Activated CD4-positive, alpha-beta T cell treated with anti-CD3 and anti-CD28 coated beads for 4 hours (primary cell): ENCODE measurements at regions not wholly inside any gene's neighbourhood (a gene's known extent, or its start where the extent isn't known, plus 50 kb on each side); places are given as distances from the start of the nearest gene placed in this dataset.
"Not testable (repeated sequence)": the region's sequence is repeated elsewhere in the genome, so short reads cannot be mapped to it uniquely, and the experiment has no call there.

Source experiments
- DNase-seq, 2 donors: peaks; one replicate each; pipeline ENCODE4 v3.0.0-alpha.2; 2020

GRCh38 chr1:25130895-25131294 lies 101.4 kb downstream of the SYF2 start:
- DNase-seq, result no peak

DNA sequence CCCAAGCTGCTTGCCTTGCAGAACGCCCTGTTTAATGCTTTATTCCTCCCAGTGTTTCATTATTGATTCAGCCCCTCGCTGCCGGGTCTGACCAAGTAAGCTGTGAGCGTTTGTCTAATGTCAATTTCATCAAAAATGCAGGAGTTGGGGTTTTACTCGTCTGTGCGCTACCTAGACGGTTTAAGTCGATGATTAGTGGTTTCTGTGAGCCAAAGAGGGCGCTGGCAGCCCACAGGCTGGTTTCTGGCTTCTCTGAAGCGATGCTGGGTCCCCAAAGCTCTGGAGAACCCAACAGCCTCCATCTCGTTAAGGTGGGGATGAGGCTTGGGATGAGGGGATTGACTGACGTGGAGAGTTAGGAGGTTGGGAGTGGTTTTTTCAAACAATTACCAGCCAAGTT lies 102.9 kb downstream of the SYF2 start:
- no peak for DNase-seq

DNA sequence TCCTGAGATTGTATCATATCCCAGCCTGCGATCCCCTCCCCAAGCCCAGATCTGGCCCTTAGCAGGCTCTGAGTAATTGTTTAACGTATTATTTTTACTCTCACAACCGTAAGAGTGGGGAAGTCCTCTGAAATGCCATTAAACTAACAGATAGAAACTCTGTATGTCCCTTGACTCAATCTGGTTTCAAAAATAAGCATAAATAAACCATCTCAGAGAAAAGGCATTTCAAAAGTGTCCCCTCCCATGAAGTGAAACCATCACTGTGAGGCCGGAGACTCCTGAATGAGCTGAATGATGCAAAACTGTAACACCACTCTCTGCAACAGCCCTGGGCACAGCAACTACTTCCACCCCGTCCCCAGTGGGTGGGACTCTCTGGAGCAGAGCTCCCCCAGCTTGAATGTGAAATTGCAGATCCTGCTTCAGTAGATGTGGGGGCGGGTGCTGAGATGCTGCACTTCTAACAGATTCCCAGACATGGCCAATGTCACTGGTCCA lies 104.1 kb downstream of the SYF2 start:
- DNase-seq, result no peak

- no peak for DNase-seq
Measured at GRCh38 chr1:25126562-25126961, 105.7 kb downstream of the SYF2 start.

- DNase-seq, result no peak
Measured at GRCh38 chr1:25123551-25123950, 108.8 kb downstream of the SYF2 start.

GRCh38 chr1:25122747-25123146 lies 109.6 kb downstream of the SYF2 start:
- no peak for DNase-seq

- DNase-seq, result no peak
Measured at GRCh38 chr1:25120281-25120680, 112.0 kb downstream of the SYF2 start.

GRCh38 chr1:25118546-25118945 lies 113.8 kb downstream of the SYF2 start:
- peak; percentile 10 to 24 for DNase-seq

- DNase-seq, result no peak
Measured at GRCh38 chr1:25117233-25117823, 115.0 kb downstream of the SYF2 start.

DNA sequence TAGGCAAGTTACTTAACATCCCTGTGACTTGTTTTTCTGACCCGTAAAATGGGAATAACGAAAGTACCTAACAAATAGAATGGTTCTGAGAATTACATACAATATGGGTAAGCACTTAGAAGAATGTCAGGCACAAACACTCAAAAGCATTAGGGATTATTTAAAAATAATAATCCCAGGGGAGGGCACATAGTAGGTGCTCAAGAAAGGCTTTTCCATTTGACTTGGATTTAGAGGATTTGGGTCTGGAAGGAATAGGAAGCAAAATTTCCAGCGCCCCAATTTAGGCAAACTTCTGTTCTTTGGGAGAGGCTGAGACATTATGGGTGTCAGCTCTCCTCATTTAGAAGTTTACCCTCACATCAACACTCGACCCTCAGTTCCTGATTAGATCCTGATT lies 115.5 kb downstream of the SYF2 start:
- no peak for DNase-seq

- DNase-seq, result not testable (repeated sequence)
Measured at GRCh38 chr1:25116117-25116516, 116.2 kb downstream of the SYF2 start.

GRCh38 chr1:25113731-25114130 lies 118.6 kb downstream of the SYF2 start:
- DNase-seq, result no peak

GRCh38 chr1:25113086-25113485 lies 119.2 kb downstream of the SYF2 start:
- no peak for DNase-seq

- no peak for DNase-seq
Measured at GRCh38 chr1:25112400-25112799, 119.9 kb downstream of the SYF2 start.

- DNase-seq, result no peak
Measured at GRCh38 chr1:25111706-25112105, 120.6 kb downstream of the SYF2 start.

GRCh38 chr1:25110485-25110884 lies 121.8 kb downstream of the SYF2 start:
- no peak for DNase-seq

DNA sequence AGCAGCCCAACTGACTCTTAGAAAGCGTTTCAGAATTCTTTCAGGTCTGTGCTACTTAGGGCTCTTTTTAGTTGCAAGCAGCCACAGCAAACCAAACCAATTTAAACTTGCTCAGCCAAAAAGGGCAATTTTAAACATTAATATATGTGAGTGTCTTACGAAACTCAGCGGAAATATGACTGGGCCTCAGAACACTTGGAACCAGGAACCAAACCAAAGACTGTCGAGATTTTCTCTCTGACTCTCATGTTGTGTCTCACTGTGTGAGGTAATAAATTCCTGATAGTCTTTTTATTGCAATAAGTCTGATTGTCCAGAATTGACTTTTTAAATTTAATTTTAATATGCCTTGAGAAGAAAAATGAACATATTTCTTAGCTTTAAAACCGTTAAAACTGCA lies 122.3 kb downstream of the SYF2 start:
- no peak for DNase-seq

DNA sequence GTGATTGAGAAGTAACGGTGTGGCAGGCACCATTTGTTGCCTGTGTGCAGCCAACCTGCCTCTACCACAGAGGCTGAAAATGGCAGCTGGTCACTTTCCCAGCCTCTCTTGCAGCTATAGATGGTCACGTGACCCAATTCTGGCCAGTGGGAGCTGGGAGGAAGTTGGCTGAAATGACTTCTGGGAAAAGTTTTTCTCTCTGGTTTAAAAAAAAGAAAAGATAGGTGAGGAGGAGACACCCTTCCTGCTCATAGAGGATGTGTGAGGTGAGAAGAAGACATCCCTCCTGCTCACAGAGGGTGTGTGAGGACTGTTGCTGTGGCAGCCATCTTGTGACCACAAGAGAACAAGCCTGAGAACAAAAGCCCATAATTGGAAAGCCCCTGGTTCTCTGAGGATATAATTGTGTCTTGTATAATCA lies 122.8 kb downstream of the SYF2 start:
- no peak for DNase-seq

DNA sequence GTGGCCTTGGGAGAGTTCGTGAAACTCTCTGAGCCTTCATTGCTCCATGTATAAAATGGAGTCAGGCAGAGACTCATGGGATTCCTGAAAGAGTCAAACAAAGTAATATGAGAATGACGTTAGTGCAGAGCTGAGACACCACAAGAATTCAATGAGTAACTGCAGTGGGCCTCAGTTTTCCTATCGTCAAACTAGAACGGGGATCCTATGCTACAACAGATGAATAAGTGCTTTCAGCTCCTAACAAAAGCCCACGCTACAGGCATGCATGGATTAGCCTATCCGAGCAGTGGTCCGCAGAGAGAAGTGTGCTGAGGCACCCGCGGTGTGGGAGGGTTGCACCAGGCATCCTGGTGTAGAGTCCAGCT lies 124.7 kb downstream of the SYF2 start:
- DNase-seq, result no peak

- no peak for DNase-seq
Measured at GRCh38 chr1:25106976-25107642, 125.2 kb downstream of the SYF2 start.

DNA sequence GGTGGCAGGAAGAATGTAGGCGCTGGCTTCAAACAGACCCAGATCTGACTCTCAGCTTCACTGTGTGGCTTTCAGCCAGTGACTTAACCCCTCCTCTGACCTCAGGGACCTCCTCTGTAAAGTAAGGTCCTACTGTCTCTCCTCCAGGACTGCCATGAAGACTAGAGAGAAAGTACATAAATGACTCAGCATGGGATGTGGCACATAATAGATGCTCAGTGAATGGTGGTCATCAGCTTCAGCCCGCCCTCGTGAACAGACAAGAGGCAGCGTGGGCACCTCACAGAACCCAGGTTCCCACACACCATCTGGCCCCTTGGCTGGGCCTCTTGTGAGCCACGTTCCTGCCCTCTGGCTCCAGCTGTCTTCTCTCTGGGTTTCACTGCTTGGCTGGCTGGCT lies 126.0 kb downstream of the SYF2 start:
- no peak for DNase-seq

DNA sequence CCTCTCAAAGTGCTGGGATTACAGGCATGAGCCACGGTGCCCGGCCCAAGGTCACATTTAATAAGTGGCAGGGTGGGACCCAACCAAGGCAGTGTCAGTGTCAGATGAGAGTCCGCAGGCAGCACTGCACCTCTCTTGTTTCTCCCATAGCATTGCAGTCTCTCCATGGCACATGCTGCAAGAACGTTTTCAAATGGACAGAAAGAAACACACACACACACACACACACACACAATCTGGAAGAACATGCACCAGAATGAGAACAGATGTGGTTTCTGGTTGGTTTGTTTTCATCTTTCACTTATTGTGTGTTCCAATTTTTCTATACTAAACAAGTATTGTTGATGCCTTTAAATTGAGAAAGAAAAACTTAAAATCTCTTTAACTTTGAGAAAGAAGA lies 126.5 kb downstream of the SYF2 start:
- no peak for DNase-seq

DNA sequence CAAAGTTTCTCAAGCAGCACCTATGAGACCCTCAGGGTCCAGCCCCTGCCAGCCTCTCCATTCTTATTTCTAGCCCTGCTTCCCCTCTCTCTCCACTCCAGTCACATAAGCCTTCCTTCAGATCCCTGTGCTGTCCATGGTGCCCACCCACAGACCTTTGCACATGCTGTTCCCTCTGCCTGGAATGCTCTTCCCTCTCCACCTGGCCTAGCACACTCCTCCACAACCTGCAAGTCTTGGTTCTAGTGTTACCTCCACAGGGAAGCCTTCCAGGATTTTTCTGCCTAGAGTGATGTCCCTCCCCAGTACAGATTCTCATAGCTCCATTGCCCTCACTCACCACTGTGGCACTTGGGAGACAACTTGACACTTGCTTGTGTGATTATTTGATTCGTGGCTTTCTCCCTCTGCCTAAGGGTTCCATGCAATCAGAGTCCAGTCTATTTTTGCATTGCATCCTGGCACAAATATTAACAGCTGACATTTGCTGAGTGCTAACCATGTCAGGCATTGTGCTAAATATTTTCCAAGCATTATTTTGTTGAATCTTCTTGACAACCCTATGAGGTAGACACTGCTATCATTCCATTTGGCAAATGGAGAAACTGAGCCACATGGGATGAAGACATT lies 127.3 kb downstream of the SYF2 start:
- no peak for DNase-seq

GRCh38 chr1:25103164-25103795 lies 129.0 kb downstream of the SYF2 start:
- DNase-seq, result no peak
